Astrocyte (in vitro differentiated cells and primary cell): ENCODE measurements at regions not wholly inside any gene's neighbourhood (a gene's known extent, or its start where the extent isn't known, plus 50 kb on each side); places are given as distances from the start of the nearest gene placed in this dataset.

Experiments used
- DNase-seq: peaks from one replicate; pipeline ENCODE4 v3.0.0-alpha.2; 2010; ENCODE audit warnings: low read depth
- FAIRE-seq: peaks from 2 replicates; lab custom pipeline; 2011; peaks lifted over from hg19 to GRCh38; lab: Jason Lieb, UNC
- H2AFZ ChIP-seq: 2 replicates; pipeline ENCODE4 v1.6.0; 2012; ENCODE audit warnings: low read depth, low read length, inconsistent platforms
- H3K27ac ChIP-seq: 2 replicates; pipeline ENCODE4 v1.5.1; 2011; ENCODE audit warnings: low read depth, low read length, inconsistent platforms
- H3K27me3 ChIP-seq: 2 replicates; pipeline ENCODE4 v1.6.0; 2011; ENCODE audit warnings: low read length, inconsistent platforms; ENCODE audit not compliant: insufficient read depth
- H3K36me3 ChIP-seq: 2 replicates; pipeline ENCODE4 v1.5.1; 2011; ENCODE audit warnings: low read length, inconsistent platforms; ENCODE audit not compliant: insufficient read depth
- H3K4me1 ChIP-seq: 2 replicates; pipeline ENCODE4 v1.5.1; 2011; ENCODE audit warnings: low read length, inconsistent platforms; ENCODE audit not compliant: insufficient read depth
- H3K4me2 ChIP-seq: 2 replicates; pipeline ENCODE4 v1.6.0; 2012; ENCODE audit warnings: low read length, inconsistent platforms
- H3K4me3 ChIP-seq: 2 replicates; pipeline ENCODE4 v1.5.1; 2011; ENCODE audit warnings: low read depth, mild to moderate bottlenecking, low read length, inconsistent platforms; ENCODE audit not compliant: insufficient read depth
- H3K79me2 ChIP-seq: 2 replicates; pipeline ENCODE4 v1.6.0; 2012; ENCODE audit warnings: mild to moderate bottlenecking, low read length, inconsistent platforms; ENCODE audit not compliant: insufficient read depth
- H3K9ac ChIP-seq: 2 replicates; pipeline ENCODE4 v1.6.0; 2012; ENCODE audit warnings: mild to moderate bottlenecking, low read length, inconsistent platforms
- H3K9me3 ChIP-seq: 2 replicates; pipeline ENCODE4 v1.5.1; 2012; ENCODE audit warnings: low read depth, mild to moderate bottlenecking, low read length, inconsistent platforms; ENCODE audit not compliant: insufficient read depth
- H4K20me1 ChIP-seq: 2 replicates; pipeline ENCODE4 v1.6.0; 2012; ENCODE audit warnings: low read length, inconsistent platforms; ENCODE audit not compliant: insufficient read depth
- H3K27ac Mint-ChIP-seq: one replicate; pipeline ENCODE4 v1.8.0; 2021; ENCODE audit warnings: mild to moderate bottlenecking, mixed read lengths; ENCODE audit not compliant: unreplicated experiment
- H3K27me3 Mint-ChIP-seq: one replicate; pipeline ENCODE4 v1.8.0; 2021; ENCODE audit warnings: low read depth, mixed read lengths; ENCODE audit not compliant: unreplicated experiment
- H3K36me3 Mint-ChIP-seq: one replicate; pipeline ENCODE4 v1.8.0; 2021; ENCODE audit warnings: low read depth, mixed read lengths; ENCODE audit not compliant: unreplicated experiment
- H3K4me1 Mint-ChIP-seq: one replicate; pipeline ENCODE4 v1.8.0; 2021; ENCODE audit warnings: low read depth, mixed read lengths; ENCODE audit not compliant: unreplicated experiment
- H3K4me3 Mint-ChIP-seq: one replicate; pipeline ENCODE4 v1.8.0; 2021; ENCODE audit warnings: mild to moderate bottlenecking, moderate library complexity, mixed read lengths; ENCODE audit not compliant: unreplicated experiment
- H3K9me3 Mint-ChIP-seq: one replicate; pipeline ENCODE4 v1.8.0; 2021; ENCODE audit warnings: mild to moderate bottlenecking, mixed read lengths; ENCODE audit not compliant: unreplicated experiment
- EZH2 ChIP-seq: IDR thresholded peaks from 2 replicates; pipeline ENCODE4 v1.6.1; 2012; ENCODE audit warnings: mild to moderate bottlenecking, low read length, inconsistent platforms; ENCODE audit not compliant: insufficient read depth
- TF ChIP-seq, protein P1 (sequence below): IDR thresholded peaks from 2 replicates; pipeline ENCODE4 v1.5.1; 2011; ENCODE audit warnings: low read depth, mild to moderate bottlenecking, inconsistent platforms, low read length, moderate library complexity; ENCODE audit not compliant: insufficient read depth

DNA sequence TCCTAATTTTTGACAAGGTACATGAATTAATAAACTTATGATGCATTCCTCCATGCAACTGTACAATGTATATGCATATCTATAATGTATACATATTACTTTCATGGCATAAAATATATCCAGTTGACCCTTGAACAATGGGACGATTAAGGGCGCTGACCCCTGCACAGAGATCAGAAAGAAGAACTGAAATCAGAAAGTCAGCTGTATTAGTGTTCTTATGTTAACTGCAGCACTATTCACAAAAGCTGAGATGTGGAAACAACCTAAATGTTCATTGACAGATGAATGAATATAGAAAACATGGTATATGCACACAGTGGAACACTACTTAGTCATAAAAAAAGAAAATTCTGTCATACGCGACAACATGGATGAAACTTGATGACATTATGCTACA, 457.1 kb downstream of the GBA3 start:
- DNase-seq (no peak), FAIRE-seq (no peak)
- Histone ChIP-seq H3K27me3 (no peaks in the 10 kb centered on the region), H3K4me2 (no peak overlapping the region), H3K79me2 (no peaks in the 10 kb centered on the region), H2AFZ (no peak overlapping the region), H3K4me3 (no peak overlapping the region), H3K36me3 (no peaks in the 10 kb centered on the region), H3K9me3 (no peaks in the 10 kb centered on the region), H3K4me1 (no peaks in the 10 kb centered on the region), H4K20me1 (no peaks in the 10 kb centered on the region), H3K9ac (no peak overlapping the region), H3K27ac (no peak overlapping the region)
- Mint-ChIP-seq H3K36me3 (no peaks in the 10 kb centered on the region), H3K4me1 (no peaks in the 10 kb centered on the region), H3K4me3 (no peak overlapping the region), H3K9me3 (peaks cover 2% of the 10 kb centered on the region), H3K27me3 (no peaks in the 10 kb centered on the region), H3K27ac (no peak overlapping the region)
- TF ChIP-seq, protein P1, sequence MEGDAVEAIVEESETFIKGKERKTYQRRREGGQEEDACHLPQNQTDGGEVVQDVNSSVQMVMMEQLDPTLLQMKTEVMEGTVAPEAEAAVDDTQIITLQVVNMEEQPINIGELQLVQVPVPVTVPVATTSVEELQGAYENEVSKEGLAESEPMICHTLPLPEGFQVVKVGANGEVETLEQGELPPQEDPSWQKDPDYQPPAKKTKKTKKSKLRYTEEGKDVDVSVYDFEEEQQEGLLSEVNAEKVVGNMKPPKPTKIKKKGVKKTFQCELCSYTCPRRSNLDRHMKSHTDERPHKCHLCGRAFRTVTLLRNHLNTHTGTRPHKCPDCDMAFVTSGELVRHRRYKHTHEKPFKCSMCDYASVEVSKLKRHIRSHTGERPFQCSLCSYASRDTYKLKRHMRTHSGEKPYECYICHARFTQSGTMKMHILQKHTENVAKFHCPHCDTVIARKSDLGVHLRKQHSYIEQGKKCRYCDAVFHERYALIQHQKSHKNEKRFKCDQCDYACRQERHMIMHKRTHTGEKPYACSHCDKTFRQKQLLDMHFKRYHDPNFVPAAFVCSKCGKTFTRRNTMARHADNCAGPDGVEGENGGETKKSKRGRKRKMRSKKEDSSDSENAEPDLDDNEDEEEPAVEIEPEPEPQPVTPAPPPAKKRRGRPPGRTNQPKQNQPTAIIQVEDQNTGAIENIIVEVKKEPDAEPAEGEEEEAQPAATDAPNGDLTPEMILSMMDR = no peak
- TF ChIP-seq EZH2 = no peak

DNA sequence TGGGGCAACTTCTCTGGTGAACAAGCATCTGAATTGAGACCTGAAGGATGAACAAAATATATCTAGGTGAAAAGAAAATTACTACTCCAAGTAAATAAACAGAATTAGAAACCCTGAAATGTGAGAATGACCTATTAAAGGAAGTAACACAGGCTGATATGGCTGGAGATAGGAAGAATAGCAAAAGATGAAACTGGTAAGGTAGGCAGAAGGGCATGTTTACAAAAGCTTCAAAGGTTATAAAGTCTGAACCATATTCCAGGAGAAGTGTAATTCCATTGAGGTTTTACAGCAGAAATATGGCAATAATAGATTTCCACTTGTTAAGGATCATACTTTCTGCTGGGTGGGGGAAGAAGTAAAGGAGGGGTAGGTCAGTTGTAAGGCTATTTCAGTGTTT, 452.0 kb downstream of the GBA3 start:
- H4K20me1 ChIP-seq = no peaks in the 10 kb centered on the region
- H3K27me3 ChIP-seq = no peaks in the 10 kb centered on the region
- H3K4me2 ChIP-seq = no peak overlapping the region
- TF ChIP-seq, protein P1 = no peak
- no peak for TF ChIP-seq EZH2
- H3K9me3 ChIP-seq = no peaks in the 10 kb centered on the region
- H3K9ac ChIP-seq = no peak overlapping the region
- no peak for FAIRE-seq
- Mint-ChIP-seq H3K4me3 (no peak overlapping the region), H3K36me3 (no peaks in the 10 kb centered on the region), H3K27me3 (no peaks in the 10 kb centered on the region), H3K27ac (no peak overlapping the region), H3K9me3 (no peaks in the 10 kb centered on the region), H3K4me1 (peaks cover 4% of the 10 kb centered on the region)
- H3K79me2 ChIP-seq = no peaks in the 10 kb centered on the region
- H3K36me3 ChIP-seq = no peaks in the 10 kb centered on the region
- H3K4me3 ChIP-seq = no peak overlapping the region
- no peak for DNase-seq
- no peak overlapping the region for H2AFZ ChIP-seq
- no peaks in the 10 kb centered on the region for H3K4me1 ChIP-seq
- no peak overlapping the region for H3K27ac ChIP-seq

DNA sequence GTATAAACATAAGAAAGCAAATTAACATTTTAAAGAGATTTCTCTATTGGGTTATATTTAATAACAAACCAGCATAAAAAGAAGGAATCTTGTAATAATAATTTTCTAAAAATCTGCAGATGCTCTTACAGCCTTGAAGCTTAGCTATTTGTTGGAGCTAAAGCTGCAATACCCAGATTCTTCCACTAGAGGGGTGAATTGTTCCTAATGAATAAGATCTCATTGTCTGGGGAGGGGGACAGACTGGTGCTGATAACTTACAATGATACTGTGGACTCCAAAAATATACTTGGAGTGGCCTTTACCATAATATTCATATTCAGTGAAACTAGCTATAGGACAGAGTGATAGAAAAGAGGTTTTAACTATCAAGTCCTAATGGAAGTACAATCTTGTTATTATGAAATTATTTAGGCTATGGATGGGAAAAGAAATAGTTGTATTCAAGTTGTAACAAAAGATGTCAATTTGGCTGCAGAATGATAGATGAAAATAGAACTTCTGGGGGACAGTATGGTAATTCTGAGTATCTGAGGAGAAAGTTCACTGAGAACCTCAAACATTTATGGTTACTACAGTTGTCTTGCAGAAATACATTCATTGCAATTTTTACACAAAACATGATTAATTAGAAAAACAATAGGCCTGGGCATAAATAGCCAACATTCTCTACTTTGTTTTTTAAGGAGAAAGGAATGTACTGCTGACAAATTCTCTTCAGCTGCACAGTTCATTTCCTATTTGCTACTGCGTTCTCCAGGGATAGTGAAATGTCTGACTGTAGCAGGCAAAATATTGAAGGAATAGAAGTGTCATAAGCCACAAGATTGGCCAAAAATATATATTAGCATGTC, 443.3 kb downstream of the GBA3 start:
- no peak overlapping the region for H3K4me3 ChIP-seq
- no peak overlapping the region for H3K4me3 Mint-ChIP-seq
- H3K4me2 ChIP-seq = no peak overlapping the region

More for the DNA sequence above, 443.3 kb downstream of the GBA3 start:
- Mint-ChIP-seq H3K9me3 (no peaks in the 10 kb centered on the region), H3K27ac (no peak overlapping the region), H3K27me3 (no peaks in the 10 kb centered on the region), H3K4me1 (peaks cover 9% of the 10 kb centered on the region), H3K36me3 (no peaks in the 10 kb centered on the region)
- H3K36me3 ChIP-seq = no peaks in the 10 kb centered on the region
- TF ChIP-seq, protein P1 = peak; percentile 83
- TF ChIP-seq EZH2 = no peak
- no peaks in the 10 kb centered on the region for H3K4me1 ChIP-seq
- no peak overlapping the region for H2AFZ ChIP-seq
- H3K27ac ChIP-seq = no peak overlapping the region
- FAIRE-seq (no peak), DNase-seq (peak; percentile 55)
- H3K27me3 ChIP-seq = no peaks in the 10 kb centered on the region
- H3K9me3 ChIP-seq = no peaks in the 10 kb centered on the region
- no peaks in the 10 kb centered on the region for H3K79me2 ChIP-seq
- no peak overlapping the region for H3K9ac ChIP-seq
- no peaks in the 10 kb centered on the region for H4K20me1 ChIP-seq
